Activated naive CD8-positive, alpha-beta T cell treated with anti-CD3 and anti-CD28 coated beads, Interleukin-2, amount 10 ng/mL, durations not matched to agents 7 days and 5 days (primary cell): ENCODE measurements at regions not wholly inside any gene's neighbourhood (a gene's known extent, or its start where the extent isn't known, plus 50 kb on each side); places are given as distances from the start of the nearest gene placed in this dataset.
"Not testable (repeated sequence)": the region's sequence is repeated elsewhere in the genome, so short reads cannot be mapped to it uniquely, and the experiment has no call there.

Experiments
- ATAC-seq: fragments of 150-1000 bp; cut with Tn5 transposase; one replicate; pipeline ENCODE4 v1.10.0; 2021; ENCODE audit warnings: low read depth, moderate library complexity
- POLR2A ChIA-PET: fragments of 350-600 bp; sonication (Branson Sonifier 250); formaldehyde crosslinking; loops from one replicate; lab custom pipeline; 2021; ENCODE audit warnings: antibody characterized with exemption; lab: Charles Lee
- DNase-seq: peaks from one replicate; pipeline ENCODE4 v3.0.0; 2021
- H3K27ac Mint-ChIP-seq: one replicate; pipeline ENCODE4 v1.8.0; 2022; ENCODE audit warnings: mild to moderate bottlenecking, mixed read lengths
- H3K27me3 Mint-ChIP-seq: one replicate; pipeline ENCODE4 v1.8.0; 2022; ENCODE audit warnings: mild to moderate bottlenecking, moderate library complexity, mixed read lengths
- H3K36me3 Mint-ChIP-seq: one replicate; pipeline ENCODE4 v1.8.0; 2021; ENCODE audit warnings: mild to moderate bottlenecking, mixed read lengths
- H3K4me1 Mint-ChIP-seq: one replicate; pipeline ENCODE4 v1.8.0; 2021; ENCODE audit warnings: mixed read lengths
- H3K4me3 Mint-ChIP-seq: one replicate; pipeline ENCODE4 v1.8.0; 2022; ENCODE audit warnings: mild to moderate bottlenecking, moderate library complexity, mixed read lengths
- H3K9me3 Mint-ChIP-seq: one replicate; pipeline ENCODE4 v1.8.0; 2021; ENCODE audit warnings: mixed read lengths

DNA sequence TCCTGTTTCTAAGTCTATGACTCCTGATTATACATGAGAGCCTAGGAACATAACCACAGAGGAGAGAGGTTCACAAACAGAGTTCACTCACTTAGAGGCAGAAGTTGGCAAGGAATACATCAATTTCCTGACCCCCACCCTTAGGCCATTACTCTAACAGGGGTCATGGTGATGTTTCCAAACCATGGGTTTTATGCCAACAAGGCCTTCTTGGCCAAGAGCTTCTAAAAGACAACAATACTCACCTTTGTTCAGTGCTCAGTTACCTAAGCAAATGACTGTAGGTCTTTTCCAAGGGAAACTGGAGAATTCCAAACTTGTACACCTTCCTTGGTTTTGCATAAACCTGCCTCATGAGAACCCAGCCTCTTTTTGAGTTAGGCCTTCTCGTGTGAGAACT lies 52.6 kb downstream of the ERICH4 start:
- Mint-ChIP-seq H3K4me3 (no peak overlapping the region), H3K9me3 (no peaks in the 10 kb centered on the region), H3K27me3 (peaks cover 18% of the 10 kb centered on the region), H3K4me1 (no peaks in the 10 kb centered on the region), H3K36me3 (no peaks in the 10 kb centered on the region), H3K27ac (no peak overlapping the region)
- no peak for DNase-seq
- POLR2A ChIA-PET, result no interaction called here
- no peak for ATAC-seq

DNA sequence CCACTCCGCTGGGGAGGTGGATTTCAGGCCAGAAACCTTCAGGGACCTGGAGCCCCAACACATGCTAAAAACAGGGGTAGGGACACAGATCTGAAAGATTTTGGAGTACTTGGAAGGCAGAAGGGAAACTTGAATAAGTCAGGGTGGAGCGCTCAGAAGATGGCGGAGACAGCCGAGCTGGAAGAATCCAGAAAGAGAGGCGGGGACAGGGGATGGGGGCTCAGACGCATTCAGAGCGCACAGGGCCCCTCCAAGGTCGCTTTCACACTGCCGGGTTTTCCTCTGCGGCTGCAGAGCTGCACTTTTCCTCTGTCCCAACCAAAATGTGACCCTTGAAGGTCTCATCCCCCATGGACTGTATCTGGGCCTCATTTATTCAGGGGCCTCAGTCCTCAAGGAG lies 56.9 kb downstream of the ERICH4 start:
- Mint-ChIP-seq H3K27me3 (peaks cover 19% of the 10 kb centered on the region), H3K9me3 (no peaks in the 10 kb centered on the region), H3K27ac (no peak overlapping the region), H3K36me3 (no peaks in the 10 kb centered on the region), H3K4me3 (no peak overlapping the region), H3K4me1 (peaks cover 3% of the 10 kb centered on the region)
- DNase-seq (no peak), ATAC-seq (no peak)
- POLR2A ChIA-PET, result no interaction called here

DNA sequence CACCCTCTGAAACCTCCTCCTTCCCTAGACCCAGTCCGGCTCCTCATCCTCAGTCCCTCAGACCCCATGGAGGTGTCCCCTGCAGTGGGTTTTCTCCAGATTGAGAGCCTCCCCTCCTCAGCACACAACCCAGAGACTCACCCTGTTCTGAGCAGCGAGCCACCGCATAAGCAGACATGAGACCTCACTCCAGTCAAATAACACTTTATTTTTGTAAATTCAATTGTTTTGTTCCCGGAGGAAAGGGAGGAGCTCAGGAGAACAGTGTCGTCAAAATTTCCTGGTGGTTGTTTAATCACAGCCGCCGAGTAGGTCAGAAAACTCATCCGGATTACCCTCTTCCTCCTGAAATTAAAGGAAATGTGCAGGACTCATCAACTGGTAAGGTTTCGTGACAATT lies 57.5 kb downstream of the ERICH4 start:
- H3K36me3 Mint-ChIP-seq, result no peaks in the 10 kb centered on the region
- POLR2A ChIA-PET, result no interaction called here
- no peak overlapping the region for H3K27ac Mint-ChIP-seq
- no peak for ATAC-seq
- no peaks in the 10 kb centered on the region for H3K9me3 Mint-ChIP-seq
- DNase-seq, result no peak
- H3K4me1 Mint-ChIP-seq, result peaks cover 3% of the 10 kb centered on the region
- H3K4me3 Mint-ChIP-seq, result no peak overlapping the region
- H3K27me3 Mint-ChIP-seq, result peaks cover 19% of the 10 kb centered on the region

DNA sequence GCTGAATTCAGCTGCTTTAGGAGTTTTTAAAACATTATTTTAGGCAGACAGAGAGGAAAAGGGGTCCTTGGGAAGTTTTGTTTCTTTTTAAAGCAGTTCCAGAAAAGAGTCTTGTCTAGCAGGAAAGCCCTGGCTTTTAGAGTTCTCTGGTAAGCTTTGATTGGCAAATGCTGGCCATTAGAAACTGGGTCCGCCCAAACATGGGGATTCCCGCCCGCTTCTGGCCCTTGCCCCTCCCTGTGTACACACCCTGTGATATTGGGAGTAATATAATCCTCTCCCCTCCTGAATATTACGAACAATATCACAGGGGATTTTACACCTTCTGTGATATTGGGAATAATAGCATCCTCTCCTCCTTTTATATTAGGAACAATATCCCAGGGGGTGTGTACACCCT lies 58.9 kb downstream of the ERICH4 start:
- H3K4me3 Mint-ChIP-seq, result no peak overlapping the region
- H3K27ac Mint-ChIP-seq, result no peak overlapping the region
- H3K4me1 Mint-ChIP-seq, result peaks cover 3% of the 10 kb centered on the region
- DNase-seq (no peak), ATAC-seq (no peak)
- H3K36me3 Mint-ChIP-seq, result no peaks in the 10 kb centered on the region
- POLR2A ChIA-PET, result no interaction called here
- peaks cover 20% of the 10 kb centered on the region for H3K27me3 Mint-ChIP-seq
- no peaks in the 10 kb centered on the region for H3K9me3 Mint-ChIP-seq

DNA sequence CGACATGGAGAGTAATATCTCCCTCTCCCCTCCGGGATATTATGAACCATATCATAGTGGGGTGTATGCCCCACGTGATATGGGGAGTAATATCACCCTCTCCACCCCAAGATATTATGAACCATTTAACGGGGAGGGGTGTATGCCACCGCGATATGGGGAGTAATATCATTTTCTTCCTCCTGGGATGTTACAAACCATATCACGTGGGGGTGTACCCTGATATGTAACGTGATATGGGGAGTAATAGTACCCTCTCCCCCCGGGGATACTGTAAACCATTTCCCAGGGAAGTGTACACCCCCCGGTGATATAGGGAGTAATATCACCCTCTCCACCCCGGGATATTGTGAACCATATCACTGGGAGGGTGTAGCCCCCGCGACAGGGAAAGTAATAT lies 62.1 kb downstream of the ERICH4 start:
- DNase-seq (no peak), ATAC-seq (no peak)
- H3K36me3 Mint-ChIP-seq, result no peaks in the 10 kb centered on the region
- POLR2A ChIA-PET, result no interaction called here
- H3K27ac Mint-ChIP-seq, result no peak overlapping the region
- H3K4me3 Mint-ChIP-seq, result no peak overlapping the region
- peaks cover 19% of the 10 kb centered on the region for H3K27me3 Mint-ChIP-seq
- H3K9me3 Mint-ChIP-seq, result no peaks in the 10 kb centered on the region
- peaks cover 3% of the 10 kb centered on the region for H3K4me1 Mint-ChIP-seq

DNA sequence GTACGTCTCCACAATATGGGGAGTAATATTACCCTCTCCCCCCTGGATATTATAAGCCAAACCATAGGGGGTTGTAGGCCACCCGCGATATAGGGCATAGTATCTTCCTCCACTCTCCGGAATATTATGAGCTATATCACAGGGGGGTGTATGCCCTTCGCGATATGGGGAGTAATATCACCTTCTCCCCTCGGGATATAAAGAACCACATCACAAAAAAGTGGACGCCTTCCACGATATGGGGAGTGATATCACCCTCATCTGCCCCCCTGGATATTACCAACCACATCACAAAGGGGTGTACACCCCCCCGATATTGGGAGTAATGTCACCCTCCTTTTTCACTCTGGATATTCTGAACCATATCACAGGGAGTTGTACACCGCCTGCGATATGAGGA lies 65.5 kb upstream of the CEACAM21 start:
- no peaks in the 10 kb centered on the region for H3K4me1 Mint-ChIP-seq
- DNase-seq, result no peak
- no peak for ATAC-seq
- POLR2A ChIA-PET, result no interaction called here
- H3K36me3 Mint-ChIP-seq, result no peaks in the 10 kb centered on the region
- H3K27ac Mint-ChIP-seq, result no peak overlapping the region
- peaks cover 17% of the 10 kb centered on the region for H3K27me3 Mint-ChIP-seq
- H3K9me3 Mint-ChIP-seq, result no peaks in the 10 kb centered on the region
- no peak overlapping the region for H3K4me3 Mint-ChIP-seq

DNA sequence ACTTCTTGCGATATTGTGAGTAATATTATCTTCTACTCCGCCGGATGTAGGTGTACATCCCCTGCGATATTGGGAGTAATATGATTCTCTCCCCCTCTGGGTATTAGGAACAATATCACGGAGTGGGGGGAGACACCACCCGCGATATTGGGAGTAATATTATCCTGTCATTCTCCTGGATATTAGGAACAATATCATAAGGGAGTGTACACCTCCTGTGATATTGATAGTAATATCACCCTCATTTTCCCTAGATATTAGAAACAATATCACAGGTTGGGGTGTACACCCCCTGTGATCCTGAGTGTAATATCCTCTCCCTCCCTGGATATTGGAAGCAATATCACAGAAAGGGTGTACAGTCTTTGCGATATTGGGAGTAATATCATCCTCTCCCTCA lies 64.3 kb upstream of the CEACAM21 start:
- no peak for DNase-seq
- H3K4me3 Mint-ChIP-seq, result no peak overlapping the region
- H3K9me3 Mint-ChIP-seq, result no peaks in the 10 kb centered on the region
- H3K27ac Mint-ChIP-seq, result no peak overlapping the region
- no peak for ATAC-seq
- POLR2A ChIA-PET, result no interaction called here
- peaks cover 23% of the 10 kb centered on the region for H3K27me3 Mint-ChIP-seq
- H3K36me3 Mint-ChIP-seq, result no peaks in the 10 kb centered on the region
- H3K4me1 Mint-ChIP-seq, result peaks cover 7% of the 10 kb centered on the region

DNA sequence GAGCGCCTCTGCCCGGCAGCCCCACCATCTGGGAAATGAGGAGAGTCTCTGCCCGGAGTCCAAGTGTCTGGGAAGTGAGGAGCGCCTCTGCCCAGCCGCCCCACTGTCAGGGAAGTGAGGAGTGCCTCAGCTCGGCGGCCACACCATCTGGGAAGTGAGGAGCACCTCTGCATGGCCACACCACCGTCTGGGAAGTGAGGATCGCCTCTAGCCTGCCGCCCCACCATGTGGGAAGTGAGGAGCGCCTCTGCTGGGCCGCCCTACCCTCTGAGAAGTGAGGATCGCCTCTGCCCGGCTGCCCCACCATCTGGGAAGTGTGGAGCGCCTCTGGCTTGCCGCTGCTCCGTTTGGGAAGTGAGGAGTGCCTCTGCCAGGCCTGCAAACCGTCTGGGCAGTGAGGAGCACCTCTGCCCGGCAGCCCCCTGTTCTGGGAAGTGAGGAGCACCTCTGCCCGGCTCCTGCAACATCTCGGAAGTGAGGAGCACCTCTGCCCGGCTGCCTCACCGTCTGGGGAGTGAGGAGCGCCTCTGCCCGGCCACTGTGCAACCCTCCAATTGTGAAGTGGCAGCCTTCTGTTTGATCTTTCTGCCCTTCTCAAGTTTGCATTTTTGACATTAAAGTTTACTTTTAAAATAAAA lies 60.8 kb upstream of the CEACAM21 start:
- H3K27ac Mint-ChIP-seq, result no peak overlapping the region
- POLR2A ChIA-PET, result no interaction called here
- ATAC-seq, result no peak
- no peaks in the 10 kb centered on the region for H3K9me3 Mint-ChIP-seq
- H3K4me3 Mint-ChIP-seq, result no peak overlapping the region
- peaks cover 17% of the 10 kb centered on the region for H3K27me3 Mint-ChIP-seq
- DNase-seq, result no peak
- H3K36me3 Mint-ChIP-seq, result no peaks in the 10 kb centered on the region
- peaks cover 13% of the 10 kb centered on the region for H3K4me1 Mint-ChIP-seq

DNA sequence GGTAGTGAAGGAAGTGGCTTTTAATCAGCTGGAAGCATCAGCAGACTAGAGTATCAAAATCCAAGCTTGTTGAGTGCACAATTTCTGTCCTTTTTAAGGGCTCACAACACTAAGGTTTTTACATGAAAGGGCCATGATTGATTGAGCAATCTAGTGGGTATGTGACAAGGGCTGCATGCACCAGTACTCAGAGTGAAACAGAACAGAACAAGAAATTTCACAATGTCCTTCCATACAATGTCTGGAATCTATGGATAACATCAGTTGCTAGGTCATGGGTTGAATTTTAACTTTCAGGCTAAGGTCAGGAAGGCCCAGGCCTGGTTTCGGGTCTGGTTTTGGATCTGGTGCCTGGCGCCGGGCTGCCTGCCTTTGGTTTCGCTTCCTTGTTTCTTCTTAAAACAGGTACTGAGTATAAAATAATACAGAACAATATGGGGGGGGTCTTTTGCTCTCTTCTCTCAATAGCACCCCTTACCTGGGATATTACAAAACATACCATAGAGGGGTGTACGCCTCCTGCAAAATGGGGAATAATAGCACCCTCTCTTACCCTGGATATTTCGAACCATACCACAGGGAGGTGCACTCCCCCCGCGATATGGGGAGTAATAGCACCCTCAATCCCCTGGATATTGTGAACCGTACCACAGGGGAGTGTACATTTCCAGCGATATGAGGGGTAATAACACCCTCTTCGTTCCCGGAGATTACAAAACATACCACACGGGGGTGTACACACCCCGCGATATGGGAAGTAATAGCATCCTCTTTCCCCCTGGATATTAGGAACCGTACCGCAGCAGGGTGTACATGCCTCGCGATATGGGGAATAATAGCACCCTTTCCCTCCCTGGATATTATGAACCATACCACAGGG lies 59.4 kb upstream of the CEACAM21 start:
- DNase-seq, H3K9me3 Mint-ChIP-seq, H3K36me3 Mint-ChIP-seq, H3K27ac Mint-ChIP-seq, POLR2A ChIA-PET: not testable (repeated sequence)
- H3K27me3 Mint-ChIP-seq, result peaks cover 17% of the 10 kb centered on the region
- H3K4me1 Mint-ChIP-seq, result peaks cover 21% of the 10 kb centered on the region
- ATAC-seq, result peak; percentile 36
- peak overlapping the region; percentile 36 for H3K4me3 Mint-ChIP-seq

DNA sequence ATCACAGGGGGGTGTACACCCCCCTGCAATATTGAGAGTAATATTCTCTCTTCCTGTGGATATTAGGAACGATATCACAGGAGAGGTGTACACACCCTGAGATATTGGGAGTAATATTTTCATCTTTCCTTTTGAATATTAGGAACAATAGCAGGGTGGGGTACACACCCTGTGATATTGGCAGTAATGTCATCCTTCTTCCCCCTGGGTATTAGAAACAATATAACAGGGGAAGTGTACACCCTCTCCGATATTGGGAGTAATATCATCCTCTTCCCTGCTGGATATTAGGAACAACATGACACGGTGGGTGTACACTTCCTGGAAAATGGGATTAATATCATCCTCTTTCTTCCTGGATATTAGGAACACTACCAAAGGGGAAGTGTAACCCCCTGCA lies 57.8 kb upstream of the CEACAM21 start:
- H3K9me3 Mint-ChIP-seq, result no peaks in the 10 kb centered on the region
- no peaks in the 10 kb centered on the region for H3K36me3 Mint-ChIP-seq
- DNase-seq (no peak), ATAC-seq (no peak)
- POLR2A ChIA-PET, result no interaction called here
- peaks cover 26% of the 10 kb centered on the region for H3K4me1 Mint-ChIP-seq
- peaks cover 13% of the 10 kb centered on the region for H3K27me3 Mint-ChIP-seq
- H3K4me3 Mint-ChIP-seq, result no peak overlapping the region
- no peak overlapping the region for H3K27ac Mint-ChIP-seq

DNA sequence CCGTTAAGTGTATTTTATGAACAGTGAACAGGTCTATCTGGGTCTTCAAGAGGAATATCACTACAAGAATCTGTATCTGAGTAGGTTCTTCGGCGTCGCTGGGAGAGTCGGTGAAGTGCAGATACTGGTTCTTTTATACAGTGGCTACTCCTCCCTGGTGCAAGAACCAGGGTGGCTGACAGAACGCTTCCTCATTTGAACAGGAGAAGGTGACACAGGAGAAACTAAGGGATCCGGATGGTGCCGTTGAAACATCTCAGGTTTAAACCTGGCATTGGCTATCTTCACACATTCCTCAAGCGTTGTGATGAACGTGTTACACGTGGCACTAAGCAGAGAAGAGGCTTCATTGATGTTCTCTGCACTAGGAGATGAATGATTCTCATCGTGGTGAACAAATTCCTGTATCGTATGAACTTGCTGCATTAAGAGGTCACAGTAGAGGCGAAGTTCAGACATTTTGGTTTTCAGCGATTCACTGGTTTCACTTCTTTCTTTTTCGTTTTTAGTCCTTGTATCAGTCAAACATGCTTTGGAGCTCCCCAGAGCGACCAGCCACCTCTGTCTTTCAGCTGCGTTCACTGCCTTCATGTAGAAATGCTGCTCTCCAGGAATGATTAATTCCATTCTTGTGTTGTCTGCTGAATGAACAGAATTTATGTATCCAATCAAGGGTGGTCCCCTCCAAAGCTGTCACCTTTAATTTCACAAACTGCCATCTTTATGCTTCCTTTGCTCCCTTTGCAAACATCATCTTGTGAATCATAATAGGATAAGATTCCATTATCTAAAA lies 54.6 kb upstream of the CEACAM21 start:
- Mint-ChIP-seq H3K27ac (peak overlapping the region; percentile 81), H3K4me1 (peaks cover 22% of the 10 kb centered on the region), H3K4me3 (peak overlapping the region; percentile 84)
- peak; percentile 63 for ATAC-seq
- POLR2A ChIA-PET, result interaction anchor here (1.2 to 1.7 kb wide), 2 partner anchors 10 to 25 kb away, joined by 4 to 11 read pairs; no protein-coding TSS in a partner anchor
- H3K36me3 Mint-ChIP-seq, DNase-seq, H3K27me3 Mint-ChIP-seq, H3K9me3 Mint-ChIP-seq: not testable (repeated sequence)

DNA sequence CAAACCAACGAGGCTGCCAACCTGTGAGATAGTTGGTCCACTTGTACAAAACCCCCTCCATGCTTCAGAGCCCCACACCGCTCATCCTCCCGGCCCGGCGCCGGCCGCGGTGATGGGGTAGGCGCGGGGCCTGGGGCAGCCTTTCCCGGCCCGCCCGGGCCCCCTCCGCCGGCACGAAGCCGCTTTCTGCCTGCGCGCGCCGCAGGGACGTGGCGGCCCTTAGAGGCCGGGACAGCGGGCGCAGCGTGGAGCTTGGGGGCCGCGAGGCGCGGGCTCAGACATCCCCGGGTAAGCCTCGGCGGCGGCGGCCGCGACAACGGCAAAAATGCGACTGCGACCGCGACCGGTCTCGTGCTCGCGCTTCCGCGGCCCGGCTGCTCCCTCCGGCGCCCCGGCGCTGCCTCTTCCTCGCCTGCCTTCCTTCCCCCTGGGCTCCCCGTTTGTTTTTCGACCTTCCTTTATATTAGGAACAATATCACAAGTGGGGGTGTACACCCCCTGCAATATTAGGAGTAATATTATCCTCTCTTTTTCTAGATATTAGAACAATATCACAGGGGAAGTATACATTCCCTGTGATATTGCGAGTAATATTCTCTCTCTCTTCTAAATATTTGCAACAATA lies 53.9 kb upstream of the CEACAM21 start:
- POLR2A ChIA-PET, result interaction anchor here (1.2 to 1.7 kb wide), 2 partner anchors 9 to 24 kb away, joined by 4 to 11 read pairs; no protein-coding TSS in a partner anchor
- peaks cover 9% of the 10 kb centered on the region for H3K27me3 Mint-ChIP-seq
- H3K4me1 Mint-ChIP-seq, result peaks cover 16% of the 10 kb centered on the region
- ATAC-seq, result peak; percentile 70
- H3K36me3 Mint-ChIP-seq, result peaks cover 2% of the 10 kb centered on the region
- H3K9me3 Mint-ChIP-seq, result no peaks in the 10 kb centered on the region
- DNase-seq, result peak; percentile 72
- peak overlapping the region; percentile 89 for H3K27ac Mint-ChIP-seq
- H3K4me3 Mint-ChIP-seq, result peak overlapping the region; percentile 84

DNA sequence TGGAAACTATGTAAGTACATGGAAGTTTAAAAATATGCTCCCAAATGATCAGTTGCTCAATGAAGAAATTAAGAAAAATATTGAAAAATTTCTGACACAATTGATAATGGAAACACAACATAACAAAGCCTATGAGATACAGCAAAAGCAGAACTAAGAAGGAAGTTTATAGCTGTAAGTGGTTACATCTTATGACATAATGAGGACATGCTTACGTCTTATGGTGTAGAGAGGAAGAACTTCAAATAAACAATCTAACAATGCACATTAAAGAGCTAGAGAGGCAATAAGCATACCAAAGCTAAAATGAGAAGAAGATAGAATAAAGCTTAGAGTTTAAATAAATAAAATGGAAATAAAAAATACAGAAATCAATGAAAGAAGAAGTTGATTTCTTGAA lies 50.0 kb upstream of the CEACAM21 start:
- H3K27ac Mint-ChIP-seq, result no peak overlapping the region
- POLR2A ChIA-PET, result no interaction called here

More for the DNA sequence above, 50.0 kb upstream of the CEACAM21 start:
- Mint-ChIP-seq H3K9me3 (peaks cover 11% of the 10 kb centered on the region), H3K4me1 (peaks cover 30% of the 10 kb centered on the region), H3K4me3 (no peak overlapping the region), H3K27me3 (peaks cover 5% of the 10 kb centered on the region), H3K36me3 (peaks cover 18% of the 10 kb centered on the region)
- no peak for ATAC-seq
- no peak for DNase-seq
